GM21360 (cell line): ENCODE measurements at regions not wholly inside any gene's neighbourhood (a gene's known extent, or its start where the extent isn't known, plus 50 kb on each side); places are given as distances from the start of the nearest gene placed in this dataset.
"Not testable (repeated sequence)": the region's sequence is repeated elsewhere in the genome, so short reads cannot be mapped to it uniquely, and the experiment has no call there.

Experiments
- ATAC-seq: cut with Tn5 transposase; IDR thresholded peaks from one replicate; pipeline ENCODE4 v1.9.1; 2021; ENCODE audit warnings: mild to moderate bottlenecking, moderate library complexity; ENCODE audit not compliant: unreplicated experiment

GRCh38 chr3:174442302-174442682 is 416.8 kb upstream of the NAALADL2 start:
- no peak for ATAC-seq

GRCh38 chr3:174444391-174444790 is 414.7 kb upstream of the NAALADL2 start:
- no peak for ATAC-seq

GRCh38 chr3:174457758-174458157 is 401.4 kb upstream of the NAALADL2 start:
- no peak for ATAC-seq

GRCh38 chr3:174460831-174461230 is 398.3 kb upstream of the NAALADL2 start:
- ATAC-seq: no peak

GRCh38 chr3:174462916-174463315 is 396.2 kb upstream of the NAALADL2 start:
- ATAC-seq: no peak

- no peak for ATAC-seq
These were observed 394.0 kb upstream of the NAALADL2 start for GRCh38 chr3:174465177-174465576.

GRCh38 chr3:174466471-174467054 is 392.6 kb upstream of the NAALADL2 start:
- ATAC-seq: no peak

GRCh38 chr3:174477491-174477890 is 381.6 kb upstream of the NAALADL2 start:
- ATAC-seq: no peak

GRCh38 chr3:174480767-174481166 is 378.4 kb upstream of the NAALADL2 start:
- no peak for ATAC-seq

- ATAC-seq: no peak
These were observed 376.6 kb upstream of the NAALADL2 start for GRCh38 chr3:174482541-174482940.

- no peak for ATAC-seq
These were observed 375.9 kb upstream of the NAALADL2 start for GRCh38 chr3:174483254-174483653.

GRCh38 chr3:174483856-174484255 is 375.3 kb upstream of the NAALADL2 start:
- ATAC-seq: not testable (repeated sequence)

- ATAC-seq: no peak
These were observed 370.6 kb upstream of the NAALADL2 start for GRCh38 chr3:174488527-174488926.

GRCh38 chr3:174495311-174495710 is 363.8 kb upstream of the NAALADL2 start:
- ATAC-seq: no peak

- no peak for ATAC-seq
These were observed 363.2 kb upstream of the NAALADL2 start for GRCh38 chr3:174495928-174496327.

- no peak for ATAC-seq
These were observed 360.5 kb upstream of the NAALADL2 start for GRCh38 chr3:174498638-174499037.

- ATAC-seq: no peak
These were observed 353.9 kb upstream of the NAALADL2 start for GRCh38 chr3:174505266-174505665.

- ATAC-seq: no peak
These were observed 334.9 kb upstream of the NAALADL2 start for GRCh38 chr3:174524203-174524602.

GRCh38 chr3:174529298-174529697 is 329.8 kb upstream of the NAALADL2 start:
- no peak for ATAC-seq

GRCh38 chr3:174531262-174531982 is 327.7 kb upstream of the NAALADL2 start:
- ATAC-seq: no peak

GRCh38 chr3:174532216-174532615 is 326.9 kb upstream of the NAALADL2 start:
- no peak for ATAC-seq

- ATAC-seq: no peak
These were observed 326.4 kb upstream of the NAALADL2 start for GRCh38 chr3:174532776-174533175.

GRCh38 chr3:174533286-174533685 is 325.8 kb upstream of the NAALADL2 start:
- no peak for ATAC-seq
